HFFc6 (cell line): ENCODE measurements at regions not wholly inside any gene's neighbourhood (a gene's known extent, or its start where the extent isn't known, plus 50 kb on each side); places are given as distances from the start of the nearest gene placed in this dataset.

ENCODE experiments used
- DNase-seq: peaks from one replicate; pipeline ENCODE4 v3.0.0-alpha.2; 2018
- H3K27ac Mint-ChIP-seq: 2 replicates; pipeline ENCODE4 v1.8.0; 2020; ENCODE audit warnings: mild to moderate bottlenecking, mixed read lengths
- H3K27me3 Mint-ChIP-seq: 2 replicates; pipeline ENCODE4 v1.8.0; 2021; ENCODE audit warnings: mild to moderate bottlenecking, moderate library complexity, mixed read lengths; ENCODE audit not compliant: insufficient read depth
- H3K36me3 Mint-ChIP-seq: 2 replicates; pipeline ENCODE4 v1.8.0; 2021; ENCODE audit warnings: low read depth, mixed read lengths
- H3K4me1 Mint-ChIP-seq: 2 replicates; pipeline ENCODE4 v1.8.0; 2020; ENCODE audit warnings: low read depth, mixed read lengths
- H3K4me3 Mint-ChIP-seq: 2 replicates; pipeline ENCODE4 v1.8.0; 2020; ENCODE audit warnings: mild to moderate bottlenecking, moderate library complexity, mixed read lengths
- H3K9me3 Mint-ChIP-seq: 2 replicates; pipeline ENCODE4 v1.8.0; 2020; ENCODE audit warnings: mild to moderate bottlenecking, mixed read lengths
- CTCF ChIP-seq: fragments of 200-600 bp; sonication (generic); IDR thresholded peaks from 2 replicates; pipeline ENCODE4 v1.5.0; 2021; ENCODE audit warnings: antibody characterized with exemption, mild to moderate bottlenecking

- H3K4me1 Mint-ChIP-seq, result peaks cover 6% of the 10 kb centered on the region
- H3K9me3 Mint-ChIP-seq, result no peaks in the 10 kb centered on the region
- H3K27ac Mint-ChIP-seq, result no peak overlapping the region
- no peak for TF ChIP-seq CTCF
- peaks cover 4% of the 10 kb centered on the region; the same call in 1 of the 2 replicates for H3K36me3 Mint-ChIP-seq
- DNase-seq, result no peak
- H3K4me3 Mint-ChIP-seq, result no peak overlapping the region
- H3K27me3 Mint-ChIP-seq, result peaks cover 2% of the 10 kb centered on the region; the same call in 1 of the 2 replicates
Measured at GRCh38 chr3:104566054-104566453, 800.7 kb upstream of the ALCAM start.

- no peaks in the 10 kb centered on the region for H3K27me3 Mint-ChIP-seq
- H3K4me3 Mint-ChIP-seq, result no peak overlapping the region
- peaks cover 28% of the 10 kb centered on the region for H3K36me3 Mint-ChIP-seq
- DNase-seq, result no peak
- peaks cover 36% of the 10 kb centered on the region for H3K9me3 Mint-ChIP-seq
- TF ChIP-seq CTCF, result no peak
- no peak overlapping the region for H3K27ac Mint-ChIP-seq
- peaks cover 7% of the 10 kb centered on the region for H3K4me1 Mint-ChIP-seq
Measured at GRCh38 chr3:104575634-104576033, 791.1 kb upstream of the ALCAM start.

- no peak for TF ChIP-seq CTCF
- peaks cover 36% of the 10 kb centered on the region for H3K9me3 Mint-ChIP-seq
- DNase-seq, result no peak
- H3K4me1 Mint-ChIP-seq, result no peaks in the 10 kb centered on the region
- peaks cover 28% of the 10 kb centered on the region for H3K36me3 Mint-ChIP-seq
- H3K27me3 Mint-ChIP-seq, result no peaks in the 10 kb centered on the region
- H3K27ac Mint-ChIP-seq, result no peak overlapping the region
- H3K4me3 Mint-ChIP-seq, result no peak overlapping the region
Measured at GRCh38 chr3:104578558-104578957, 788.2 kb upstream of the ALCAM start.

- H3K9me3 Mint-ChIP-seq, result peaks cover 24% of the 10 kb centered on the region
- H3K4me3 Mint-ChIP-seq, result no peak overlapping the region
- no peak for TF ChIP-seq CTCF
- no peaks in the 10 kb centered on the region for H3K4me1 Mint-ChIP-seq
- DNase-seq, result no peak
- H3K27ac Mint-ChIP-seq, result no peak overlapping the region
- no peaks in the 10 kb centered on the region for H3K27me3 Mint-ChIP-seq
- H3K36me3 Mint-ChIP-seq, result peaks cover 16% of the 10 kb centered on the region
Measured at GRCh38 chr3:104582092-104582491, 784.6 kb upstream of the ALCAM start.

- no peak for DNase-seq
- Mint-ChIP-seq H3K27ac (no peak overlapping the region), H3K4me3 (no peak overlapping the region), H3K9me3 (no peaks in the 10 kb centered on the region), H3K36me3 (no peaks in the 10 kb centered on the region; the same call in 1 of the 2 replicates), H3K4me1 (peaks cover 8% of the 10 kb centered on the region; the same call in 1 of the 2 replicates), H3K27me3 (no peaks in the 10 kb centered on the region; the same call in 1 of the 2 replicates)
- no peak for TF ChIP-seq CTCF
Measured at GRCh38 chr3:104584682-104585081, 782.0 kb upstream of the ALCAM start.

- TF ChIP-seq CTCF, result no peak
- no peaks in the 10 kb centered on the region for H3K9me3 Mint-ChIP-seq
- no peaks in the 10 kb centered on the region; the same call in 1 of the 2 replicates for H3K27me3 Mint-ChIP-seq
- DNase-seq, result no peak
- H3K4me3 Mint-ChIP-seq, result no peak overlapping the region
- H3K36me3 Mint-ChIP-seq, result no peaks in the 10 kb centered on the region
- H3K4me1 Mint-ChIP-seq, result peaks cover 8% of the 10 kb centered on the region; the same call in 1 of the 2 replicates
- no peak overlapping the region for H3K27ac Mint-ChIP-seq
Measured at GRCh38 chr3:104586344-104586743, 780.4 kb upstream of the ALCAM start.
